LHCN-M2 (cell line): ENCODE measurements at regions not wholly inside any gene's neighbourhood (a gene's known extent, or its start where the extent isn't known, plus 50 kb on each side); places are given as distances from the start of the nearest gene placed in this dataset.

Experiments
- DNase-seq: peaks from one replicate; pipeline ENCODE4 v3.0.0-alpha.2; 2012; ENCODE audit warnings: low read depth

GRCh38 chr3:68467465-68467864 lies 464.9 kb downstream of the TAFA4 start:
- no peak for DNase-seq

GRCh38 chr3:68458581-68458980 lies 473.8 kb downstream of the TAFA4 start:
- DNase-seq, result no peak

GRCh38 chr3:68448510-68449383 lies 483.6 kb downstream of the TAFA4 start:
- no peak for DNase-seq

- DNase-seq, result no peak
These were observed 484.5 kb downstream of the TAFA4 start for GRCh38 chr3:68447885-68448284.

- no peak for DNase-seq
These were observed 491.3 kb downstream of the TAFA4 start for GRCh38 chr3:68441054-68441453.

- DNase-seq, result no peak
These were observed 495.5 kb downstream of the TAFA4 start for GRCh38 chr3:68436619-68437401.

GRCh38 chr3:68428495-68428894 lies 503.9 kb downstream of the TAFA4 start:
- no peak for DNase-seq

GRCh38 chr3:68424796-68425460 lies 507.4 kb downstream of the TAFA4 start:
- DNase-seq, result no peak

- no peak for DNase-seq
These were observed 523.7 kb downstream of the TAFA4 start for GRCh38 chr3:68408626-68409025.

- DNase-seq, result no peak
These were observed 528.6 kb downstream of the TAFA4 start for GRCh38 chr3:68403741-68404140.

GRCh38 chr3:68402235-68402918 lies 530.0 kb downstream of the TAFA4 start:
- no peak for DNase-seq

GRCh38 chr3:68378631-68379030 lies 553.7 kb downstream of the TAFA4 start:
- DNase-seq, result no peak

- DNase-seq, result no peak
These were observed 558.6 kb downstream of the TAFA4 start for GRCh38 chr3:68373727-68374126.

GRCh38 chr3:68363796-68364195 lies 568.6 kb downstream of the TAFA4 start:
- DNase-seq, result no peak

GRCh38 chr3:68360492-68360891 lies 571.9 kb downstream of the TAFA4 start:
- no peak for DNase-seq

GRCh38 chr3:68345781-68346180 lies 586.6 kb downstream of the TAFA4 start:
- DNase-seq, result no peak

- DNase-seq, result no peak
These were observed 589.9 kb downstream of the TAFA4 start for GRCh38 chr3:68342426-68342825.

GRCh38 chr3:68336042-68336441 lies 596.3 kb downstream of the TAFA4 start:
- DNase-seq, result no peak

- DNase-seq, result no peak
These were observed 597.9 kb downstream of the TAFA4 start for GRCh38 chr3:68334367-68334986.

- DNase-seq, result no peak
These were observed 604.3 kb downstream of the TAFA4 start for GRCh38 chr3:68328049-68328448.

- DNase-seq, result no peak
These were observed 616.4 kb downstream of the TAFA4 start for GRCh38 chr3:68315964-68316363.
